WTC11 (cell line): ENCODE measurements at regions not wholly inside any gene's neighbourhood (a gene's known extent, or its start where the extent isn't known, plus 50 kb on each side); places are given as distances from the start of the nearest gene placed in this dataset.

Experiments used
- ATAC-seq: fragments of 200-7000 bp; cut with Tn5 transposase; 2 replicates; pipeline ENCODE4 v1.10.0; 2021; ENCODE audit warnings: mild to moderate bottlenecking, moderate library complexity
- CTCF ChIA-PET: fragments of 300-600 bp; sonication (Branson Sonifier 250); formaldehyde crosslinking; loops from one replicate; lab custom pipeline; 2021; ENCODE audit warnings: antibody characterized with exemption; lab: Charles Lee
- POLR2A ChIA-PET: fragments of 350-600 bp; sonication (Branson Sonifier 250); formaldehyde crosslinking; loops from one replicate; lab custom pipeline; 2021; ENCODE audit warnings: antibody characterized with exemption; lab: Charles Lee
- DNase-seq: peaks from one replicate; pipeline ENCODE4 v3.0.0; 2021; ENCODE audit warnings: low spot score
- H3K27ac Mint-ChIP-seq: 2 replicates; pipeline ENCODE4 v1.8.0; 2021; ENCODE audit warnings: mixed read lengths
- H3K27me3 Mint-ChIP-seq: 2 replicates; pipeline ENCODE4 v1.8.0; 2021; ENCODE audit warnings: low read depth, mild to moderate bottlenecking, moderate library complexity, mixed read lengths
- H3K36me3 Mint-ChIP-seq: 2 replicates; pipeline ENCODE4 v1.8.0; 2021; ENCODE audit warnings: mixed read lengths
- H3K4me1 Mint-ChIP-seq: 2 replicates; pipeline ENCODE4 v1.8.0; 2022; ENCODE audit warnings: mixed read lengths
- H3K4me3 Mint-ChIP-seq: 2 replicates; pipeline ENCODE4 v1.8.0; 2021; ENCODE audit warnings: mild to moderate bottlenecking, moderate library complexity, mixed read lengths
- H3K9me3 Mint-ChIP-seq: 2 replicates; pipeline ENCODE4 v1.8.0; 2021; ENCODE audit warnings: mixed read lengths
- CREB1 ChIP-seq: sonication (generic); formaldehyde crosslinking; IDR thresholded peaks from 2 replicates; pipeline ENCODE4 v1.8.0; 2023; ENCODE audit warnings: mild to moderate bottlenecking, missing genetic modification reagents
- CREM ChIP-seq: sonication (generic); formaldehyde crosslinking; IDR thresholded peaks from 2 replicates; pipeline ENCODE4 v1.8.1; 2022; ENCODE audit warnings: mild to moderate bottlenecking, missing genetic modification reagents, moderate library complexity
- CTCF ChIP-seq: fragments of 200-600 bp; IDR thresholded peaks from 2 replicates; pipeline ENCODE4 v1.8.0; 2022; ENCODE audit warnings: antibody characterized with exemption
- EMX1 ChIP-seq: fragments of 250-450 bp; sonication (Bioruptor Pico); IDR thresholded peaks from 2 replicates; pipeline ENCODE4 v1.8.0; 2021; ENCODE audit warnings: mild to moderate bottlenecking
- ETV6 ChIP-seq: sonication (generic); formaldehyde crosslinking; IDR thresholded peaks from 2 replicates; pipeline ENCODE4 v1.8.1; 2022; ENCODE audit warnings: mild to moderate bottlenecking, missing genetic modification reagents
- FOXP4 ChIP-seq: sonication (generic); formaldehyde crosslinking; IDR thresholded peaks from 2 replicates; pipeline ENCODE4 v1.8.0; 2022; ENCODE audit warnings: mild to moderate bottlenecking, missing genetic modification reagents
- MAX ChIP-seq: sonication (generic); formaldehyde crosslinking; IDR thresholded peaks from 2 replicates; pipeline ENCODE4 v1.8.0; 2022; ENCODE audit warnings: mild to moderate bottlenecking, missing genetic modification reagents
- MXD4 ChIP-seq: fragments of 250-450 bp; sonication (Bioruptor Pico); IDR thresholded peaks from 2 replicates; pipeline ENCODE4 v1.8.0; 2021; ENCODE audit warnings: mild to moderate bottlenecking, moderate library complexity, borderline replicate concordance
- MYBL2 ChIP-seq: sonication (generic); formaldehyde crosslinking; IDR thresholded peaks from 2 replicates; pipeline ENCODE4 v1.8.1; 2023; ENCODE audit warnings: mild to moderate bottlenecking, moderate library complexity, missing genetic modification reagents
- NFE2L1 ChIP-seq: sonication (generic); formaldehyde crosslinking; IDR thresholded peaks from 2 replicates; pipeline ENCODE4 v1.8.1; 2023; ENCODE audit warnings: missing genetic modification reagents
- NFYB ChIP-seq: sonication (generic); formaldehyde crosslinking; conservative IDR thresholded peaks from 2 replicates; pipeline ENCODE4 v1.8.0; 2022; ENCODE audit warnings: low read depth, missing genetic modification reagents
- SMAD4 ChIP-seq: sonication (generic); formaldehyde crosslinking; IDR thresholded peaks from 2 replicates; pipeline ENCODE4 v1.8.0; 2022; ENCODE audit warnings: mild to moderate bottlenecking, missing genetic modification reagents
- TCF7 ChIP-seq: sonication (generic); formaldehyde crosslinking; IDR thresholded peaks from 2 replicates; pipeline ENCODE4 v1.8.0; 2022; ENCODE audit warnings: mild to moderate bottlenecking, low read depth, missing genetic modification reagents, moderate library complexity
- TEAD1 ChIP-seq: sonication (generic); formaldehyde crosslinking; IDR thresholded peaks from 2 replicates; pipeline ENCODE4 v1.8.0; 2022; ENCODE audit warnings: mild to moderate bottlenecking, missing genetic modification reagents
- TP53 ChIP-seq: sonication (generic); formaldehyde crosslinking; IDR thresholded peaks from 2 replicates; pipeline ENCODE4 v1.8.1; 2023; ENCODE audit warnings: mild to moderate bottlenecking, missing genetic modification reagents
- ZBTB21 ChIP-seq: sonication (generic); formaldehyde crosslinking; IDR thresholded peaks from 2 replicates; pipeline ENCODE4 v1.8.1; 2023; ENCODE audit warnings: mild to moderate bottlenecking, missing genetic modification reagents, borderline replicate concordance
- ZNF138 ChIP-seq: sonication (generic); formaldehyde crosslinking; conservative IDR thresholded peaks from 2 replicates; pipeline ENCODE4 v1.8.1; 2022; ENCODE audit warnings: mild to moderate bottlenecking, moderate library complexity, missing genetic modification reagents
- ZNF219 ChIP-seq: sonication (generic); formaldehyde crosslinking; IDR thresholded peaks from 2 replicates; pipeline ENCODE4 v1.8.0; 2023; ENCODE audit warnings: missing genetic modification reagents, mild to moderate bottlenecking, borderline replicate concordance
- ZNF263 ChIP-seq: sonication (generic); formaldehyde crosslinking; IDR thresholded peaks from 2 replicates; pipeline ENCODE4 v1.8.1; 2022; ENCODE audit warnings: low read depth, mild to moderate bottlenecking, moderate library complexity, missing genetic modification reagents
- ZNF532 ChIP-seq: fragments of 250-450 bp; sonication (Bioruptor Pico); IDR thresholded peaks from 2 replicates; pipeline ENCODE4 v1.9.0; 2021; ENCODE audit warnings: mild to moderate bottlenecking, borderline replicate concordance
- ZNF671 ChIP-seq: fragments of 250-450 bp; sonication (Bioruptor Pico); IDR thresholded peaks from 2 replicates; pipeline ENCODE4 v1.8.0; 2021; ENCODE audit warnings: mild to moderate bottlenecking

GRCh38 chr6:88349511-88349910 is 183.4 kb upstream of the CNR1 start (continued):
- no peak for TF ChIP-seq FOXP4
- TF ChIP-seq, all 79 proteins: peak for 0

- Mint-ChIP-seq H3K36me3 (no peaks in the 10 kb centered on the region), H3K9me3 (peaks cover 12% of the 10 kb centered on the region), H3K27ac (no peak overlapping the region), H3K4me3 (no peak overlapping the region), H3K27me3 (no peaks in the 10 kb centered on the region), H3K4me1 (no peaks in the 10 kb centered on the region)
- POLR2A ChIA-PET = no interaction called here
- TF ChIP-seq MXD4 (CRISPR knock-in tag) (no peak), ZNF138 (CRISPR knock-in tag) (no peak), MAX (no peak), ETV6 (CRISPR knock-in tag) (no peak), EMX1 (CRISPR knock-in tag) (no peak), ZNF263 (CRISPR knock-in tag) (no peak), TEAD1 (CRISPR knock-in tag) (no peak), NFE2L1 (CRISPR knock-in tag) (no peak), CREB1 (CRISPR knock-in tag) (no peak), TCF7 (CRISPR knock-in tag) (no peak), CTCF (no peak), ZBTB21 (CRISPR knock-in tag) (no peak), NFYB (CRISPR knock-in tag) (no peak), MYBL2 (CRISPR knock-in tag) (no peak), ZNF532 (CRISPR knock-in tag) (no peak), SMAD4 (CRISPR knock-in tag) (no peak), CREM (CRISPR knock-in tag) (no peak), ZNF671 (CRISPR knock-in tag) (no peak), ZNF219 (CRISPR knock-in tag) (no peak), TP53 (CRISPR knock-in tag) (no peak)
- CTCF ChIA-PET = no interaction called here
- ATAC-seq (no peak), DNase-seq (no peak)
These were observed 176.2 kb upstream of the CNR1 start for GRCh38 chr6:88342336-88342735.
